Omental fat pad (tissue), 1 donor: ENCODE measurements at regions not wholly inside any gene's neighbourhood (a gene's known extent, or its start where the extent isn't known, plus 50 kb on each side); places are given as distances from the start of the nearest gene placed in this dataset.
A peak's percentile ranks its signal among the peaks of the same experiment; 100 is the strongest.
"Not testable (repeated sequence)": the region's sequence is repeated elsewhere in the genome, so short reads cannot be mapped to it uniquely, and the experiment has no call there.

Source experiments
- ATAC-seq: fragments of 150-250 bp; one replicate; pipeline ENCODE4 v1.9.1; 2016; ENCODE audit warnings: mild to moderate bottlenecking, moderate library complexity; ENCODE audit not compliant: low FRiP score
- DNase-seq: peaks from one replicate; pipeline ENCODE4 v3.0.0-alpha.2; 2019; ENCODE audit warnings: low spot score

GRCh38 chr21:14008006-14008405, 202.7 kb downstream of the LIPI start:
- DNase-seq, ATAC-seq: not testable (repeated sequence)

GRCh38 chr21:14006144-14006543, 204.6 kb downstream of the LIPI start:
- not testable (repeated sequence) for DNase-seq, ATAC-seq

- DNase-seq: not testable (repeated sequence)
- peak; percentile 41 for ATAC-seq
These were observed 223.5 kb downstream of the LIPI start for GRCh38 chr21:13986996-13987958.

GRCh38 chr21:13985865-13986863, 224.6 kb downstream of the LIPI start:
- peak; percentile 35 for ATAC-seq
- DNase-seq: not testable (repeated sequence)

GRCh38 chr21:13985137-13985864, 225.5 kb downstream of the LIPI start:
- DNase-seq, ATAC-seq: not testable (repeated sequence)

- not testable (repeated sequence) for ATAC-seq, DNase-seq
These were observed 226.0 kb downstream of the LIPI start for GRCh38 chr21:13984728-13985127.

- DNase-seq, ATAC-seq: not testable (repeated sequence)
These were observed 229.3 kb downstream of the LIPI start for GRCh38 chr21:13981176-13982087.

GRCh38 chr21:13980115-13980662, 230.6 kb downstream of the LIPI start:
- not testable (repeated sequence) for DNase-seq
- ATAC-seq: peak; percentile 59

- not testable (repeated sequence) for ATAC-seq, DNase-seq
These were observed 231.1 kb downstream of the LIPI start for GRCh38 chr21:13979608-13980007.

- not testable (repeated sequence) for ATAC-seq, DNase-seq
These were observed 236.2 kb downstream of the LIPI start for GRCh38 chr21:13974582-13974981.

- ATAC-seq, DNase-seq: not testable (repeated sequence)
These were observed 240.9 kb downstream of the LIPI start for GRCh38 chr21:13969853-13970252.

GRCh38 chr21:13969002-13969401, 241.8 kb downstream of the LIPI start:
- ATAC-seq, DNase-seq: not testable (repeated sequence)

GRCh38 chr21:13963259-13963658, 247.5 kb downstream of the LIPI start:
- not testable (repeated sequence) for ATAC-seq, DNase-seq
